Loucy (cell line): ENCODE measurements at regions not wholly inside any gene's neighbourhood (a gene's known extent, or its start where the extent isn't known, plus 50 kb on each side); places are given as distances from the start of the nearest gene placed in this dataset.

Experiments
- H2AFZ ChIP-seq: fragments of 200-600 bp; sonication (generic); 2 replicates; pipeline ENCODE4 v1.6.0; 2016; ENCODE audit warnings: antibody characterized with exemption, mild to moderate bottlenecking, low read length, moderate library complexity
- H3F3A ChIP-seq: fragments of 200-600 bp; 2 replicates; pipeline ENCODE4 v1.6.0; 2016; ENCODE audit warnings: antibody characterized with exemption, low read depth, mild to moderate bottlenecking
- H3K27me3 ChIP-seq: fragments of 200-600 bp; sonication (generic); 2 replicates; pipeline ENCODE4 v1.6.1; 2014; ENCODE audit warnings: low read length, mild to moderate bottlenecking; ENCODE audit not compliant: insufficient read depth, poor library complexity, severe bottlenecking
- H3K36me3 ChIP-seq: fragments of 200-600 bp; sonication (generic); 2 replicates; pipeline ENCODE4 v1.6.1; 2016; ENCODE audit warnings: low read length; ENCODE audit not compliant: insufficient read depth
- H3K4me1 ChIP-seq: fragments of 200-600 bp; sonication (generic); 2 replicates; pipeline ENCODE4 v1.5.1; 2014; ENCODE audit warnings: low read length, mild to moderate bottlenecking; ENCODE audit not compliant: insufficient read depth, poor library complexity, severe bottlenecking
- H3K4me2 ChIP-seq: fragments of 200-600 bp; sonication (generic); 2 replicates; pipeline ENCODE4 v1.6.0; 2014; ENCODE audit warnings: antibody characterized with exemption, low read length, low read depth, mild to moderate bottlenecking; ENCODE audit not compliant: poor library complexity, severe bottlenecking
- H3K4me3 ChIP-seq: fragments of 200-600 bp; sonication (generic); 2 replicates; pipeline ENCODE4 v1.5.1; 2014; ENCODE audit warnings: low read length, mild to moderate bottlenecking, mixed read lengths; ENCODE audit not compliant: poor library complexity, severe bottlenecking
- H3K79me2 ChIP-seq: fragments of 200-600 bp; sonication (generic); 2 replicates; pipeline ENCODE4 v1.6.1; 2014; ENCODE audit warnings: low read length; ENCODE audit not compliant: insufficient read depth
- H3K9ac ChIP-seq: fragments of 200-600 bp; sonication (generic); 2 replicates; pipeline ENCODE4 v1.6.0; 2014; ENCODE audit warnings: mild to moderate bottlenecking, low read depth, low read length, moderate library complexity; ENCODE audit not compliant: poor library complexity, severe bottlenecking
- H3K9me2 ChIP-seq: fragments of 200-600 bp; sonication (generic); replicated peaks from 2 replicates; pipeline ENCODE4 v1.6.1; 2016; ENCODE audit warnings: low read depth, low read length, mixed read lengths
- H3K9me3 ChIP-seq: fragments of 200-600 bp; sonication (generic); 2 replicates; pipeline ENCODE4 v1.6.1; 2014; ENCODE audit warnings: mild to moderate bottlenecking, antibody characterized with exemption, low read length, low read depth; ENCODE audit not compliant: insufficient read depth
- H4K20me1 ChIP-seq: fragments of 200-600 bp; sonication (generic); 2 replicates; pipeline ENCODE4 v1.6.0; 2014; ENCODE audit warnings: antibody characterized with exemption, low read length, mild to moderate bottlenecking; ENCODE audit not compliant: insufficient read depth, poor library complexity, severe bottlenecking
- EZH2phosphoT487 ChIP-seq: fragments of 200-600 bp; IDR thresholded peaks from 2 replicates; pipeline ENCODE4 v1.6.1; 2018; ENCODE audit warnings: antibody characterized with exemption, mild to moderate bottlenecking, moderate library complexity, borderline replicate concordance
- TF ChIP-seq, protein P1 (sequence below): fragments of 200-600 bp; sonication (generic); conservative IDR thresholded peaks from 2 replicates; pipeline ENCODE4 v1.5.1; 2014; ENCODE audit warnings: mild to moderate bottlenecking, antibody characterized with exemption, low read length

- Histone ChIP-seq H3K4me2 (no peak overlapping the region), H3K9me2 (no peaks in the 10 kb centered on the region), H3K9ac (no peak overlapping the region), H4K20me1 (no peaks in the 10 kb centered on the region), H3K9me3 (no peaks in the 10 kb centered on the region; the same call in 1 of the 2 replicates), H3K4me1 (no peaks in the 10 kb centered on the region), H3K4me3 (no peak overlapping the region), H3K79me2 (no peaks in the 10 kb centered on the region), H2AFZ (no peak overlapping the region), H3K27me3 (no peaks in the 10 kb centered on the region), H3F3A (no peaks in the 10 kb centered on the region), H3K36me3 (no peaks in the 10 kb centered on the region)
- TF ChIP-seq, protein P1, sequence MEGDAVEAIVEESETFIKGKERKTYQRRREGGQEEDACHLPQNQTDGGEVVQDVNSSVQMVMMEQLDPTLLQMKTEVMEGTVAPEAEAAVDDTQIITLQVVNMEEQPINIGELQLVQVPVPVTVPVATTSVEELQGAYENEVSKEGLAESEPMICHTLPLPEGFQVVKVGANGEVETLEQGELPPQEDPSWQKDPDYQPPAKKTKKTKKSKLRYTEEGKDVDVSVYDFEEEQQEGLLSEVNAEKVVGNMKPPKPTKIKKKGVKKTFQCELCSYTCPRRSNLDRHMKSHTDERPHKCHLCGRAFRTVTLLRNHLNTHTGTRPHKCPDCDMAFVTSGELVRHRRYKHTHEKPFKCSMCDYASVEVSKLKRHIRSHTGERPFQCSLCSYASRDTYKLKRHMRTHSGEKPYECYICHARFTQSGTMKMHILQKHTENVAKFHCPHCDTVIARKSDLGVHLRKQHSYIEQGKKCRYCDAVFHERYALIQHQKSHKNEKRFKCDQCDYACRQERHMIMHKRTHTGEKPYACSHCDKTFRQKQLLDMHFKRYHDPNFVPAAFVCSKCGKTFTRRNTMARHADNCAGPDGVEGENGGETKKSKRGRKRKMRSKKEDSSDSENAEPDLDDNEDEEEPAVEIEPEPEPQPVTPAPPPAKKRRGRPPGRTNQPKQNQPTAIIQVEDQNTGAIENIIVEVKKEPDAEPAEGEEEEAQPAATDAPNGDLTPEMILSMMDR: no peak
- no peak for TF ChIP-seq EZH2phosphoT487
These were observed 204.3 kb upstream of the GRIK3 start for GRCh38 chr1:37238364-37239224.

- H3K27me3 ChIP-seq: no peaks in the 10 kb centered on the region
- no peaks in the 10 kb centered on the region for H3K79me2 ChIP-seq
- H3F3A ChIP-seq: no peaks in the 10 kb centered on the region
These were observed 205.0 kb upstream of the GRIK3 start for GRCh38 chr1:37239225-37239740.

GRCh38 chr1:37240897-37241296, 206.6 kb upstream of the GRIK3 start:
- no peaks in the 10 kb centered on the region for H3K27me3 ChIP-seq
- H3F3A ChIP-seq: no peaks in the 10 kb centered on the region
- no peaks in the 10 kb centered on the region for H4K20me1 ChIP-seq
- no peaks in the 10 kb centered on the region for H3K9me2 ChIP-seq
- TF ChIP-seq, protein P1: no peak
- TF ChIP-seq EZH2phosphoT487: no peak
- no peak overlapping the region for H2AFZ ChIP-seq
- no peak overlapping the region for H3K4me3 ChIP-seq
- H3K9me3 ChIP-seq: no peaks in the 10 kb centered on the region; the same call in 1 of the 2 replicates
- H3K79me2 ChIP-seq: no peaks in the 10 kb centered on the region
- H3K36me3 ChIP-seq: no peaks in the 10 kb centered on the region
- H3K4me2 ChIP-seq: no peak overlapping the region
- no peaks in the 10 kb centered on the region for H3K4me1 ChIP-seq
- no peak overlapping the region for H3K9ac ChIP-seq

More at GRCh38 chr1:37239225-37239740, 205.0 kb upstream of the GRIK3 start:
- Histone ChIP-seq H3K9ac (no peak overlapping the region), H3K4me3 (no peak overlapping the region), H3K4me2 (no peak overlapping the region), H3K36me3 (no peaks in the 10 kb centered on the region), H3K9me3 (no peaks in the 10 kb centered on the region; the same call in 1 of the 2 replicates), H2AFZ (no peak overlapping the region), H4K20me1 (no peaks in the 10 kb centered on the region), H3K4me1 (no peaks in the 10 kb centered on the region), H3K9me2 (no peaks in the 10 kb centered on the region)
- TF ChIP-seq, protein P1: no peak
- TF ChIP-seq EZH2phosphoT487: no peak
